ENCODE measurements at regions not wholly inside any gene's neighbourhood (a gene's known extent, or its start where the extent isn't known, plus 50 kb on each side); places are given as distances from the start of the nearest gene placed in this dataset.

- Histone ChIP-seq H3K4me3 (ENCODE audit: extremely low read depth in 1 of 4, insufficient read depth in 2 of 4, low read depth in 3 of 4, low read length in 4 of 4) (no peak overlapping the region), H2AFZ (ENCODE audit: low read length) (no peak overlapping the region), H2BK120ac (replicated peaks; ENCODE audit: low read depth, low read length) (no peak overlapping the region), H3K4ac (replicated peaks; ENCODE audit: insufficient read length, low read depth, low read length) (no peak overlapping the region), H4K91ac (replicated peaks; ENCODE audit: insufficient read length, low read length) (no peak overlapping the region), H3K36me3 (ENCODE audit: control insufficient read depth in 2 of 4, insufficient read depth in 4 of 4, low read length in 3 of 4) (peaks cover 0 to 3% (median 0%) of the 10 kb centered on the region in 4 experiments; a peak in 2 of 8 replicates), H3K79me2 (ENCODE audit: control insufficient read depth in 1 of 2, insufficient read depth in 2 of 2, low read length in 2 of 2) (no peaks in the 10 kb centered on the region), H3K4me2 (ENCODE audit: insufficient read depth in 1 of 2, low read depth in 2 of 2, low read length in 2 of 2) (no peak overlapping the region), H3K79me1 (ENCODE audit: low read depth, low read length) (no peaks in the 10 kb centered on the region), H2AK5ac (ENCODE audit: low read depth, low read length) (no peak overlapping the region), H4K20me1 (replicated peaks in 1 of 2; ENCODE audit: control insufficient read depth in 1 of 2, insufficient read depth in 2 of 2, low read length in 2 of 2) (no peaks in the 10 kb centered on the region), H3K27ac (ENCODE audit: low read depth, low read length) (no peak overlapping the region), H2BK15ac (ENCODE audit: low read length) (no peak overlapping the region), H3K9ac (replicated peaks in 1 of 4; ENCODE audit: extremely low read depth in 1 of 4, low read depth in 3 of 4, low read length in 3 of 4) (no peak overlapping the region), H3K4me1 (replicated peaks in 1 of 4; ENCODE audit: control insufficient read depth in 3 of 4, insufficient read depth in 4 of 4, low read length in 3 of 4) (peaks cover 0 to 13% (median 5%) of the 10 kb centered on the region in 4 experiments; a peak in 6 of 7 replicates), H3K56ac (replicated peaks; ENCODE audit: insufficient read length, low read depth, low read length) (no peak overlapping the region), H3K27me3 (replicated peaks in 1 of 4; ENCODE audit: control insufficient read depth in 3 of 4, extremely low read depth in 1 of 4, insufficient read depth in 3 of 4, low read length in 3 of 4) (no peaks in the 10 kb centered on the region), H2BK5ac (ENCODE audit: low read depth, low read length) (no peak overlapping the region), H3K14ac (ENCODE audit: insufficient read length) (no peak overlapping the region), H4K8ac (ENCODE audit: extremely low read depth, insufficient read depth, low read length) (no peak overlapping the region), H2BK20ac (ENCODE audit: low read length) (no peak overlapping the region), H3K23ac (ENCODE audit: insufficient read length) (no peak overlapping the region), H3K23me2 (ENCODE audit: low read depth, low read length) (no peaks in the 10 kb centered on the region; the same call in 1 of the 2 replicates), H2BK12ac (ENCODE audit: low read depth, low read length) (no peak overlapping the region), H3K18ac (ENCODE audit: extremely low read depth, low read length) (no peak overlapping the region), H3K9me3 (ENCODE audit: insufficient read depth in 2 of 2, low read depth in 1 of 2, low read length in 1 of 2) (peaks cover 7 to 14% of the 10 kb centered on the region in 2 experiments; a peak in 3 of 4 replicates), H4K5ac (ENCODE audit: insufficient read length, low read depth, low read length) (no peak overlapping the region)
- ChIA-PET CTCF (ENCODE audit: partially characterized antibody) (interaction anchor here (0.7 to 1.1 kb wide), 2 partner anchors 10 to 12 kb away, joined by 3 read pairs; no protein-coding TSS in a partner anchor), POLR2A (ENCODE audit: partially characterized antibody) (no interaction called here)
- FAIRE-seq = no peak
- DNase-seq (ENCODE audit: low read depth in 1 of 2, low spot score in 2 of 2) = no peak
- TF ChIP-seq CTCF (IDR thresholded peaks at IDR 0.05; ENCODE audit: control extremely low read depth in 1 of 3, insufficient read depth in 1 of 3, low read depth in 1 of 3, low read length in 3 of 3) = no peak
- TF ChIP-seq ATF3 (IDR thresholded peaks at IDR 0.05; ENCODE audit: insufficient read depth, low read depth, low read length) = no peak
- no peak for TF ChIP-seq SAP30 (IDR thresholded peaks at IDR 0.05; ENCODE audit: insufficient read depth, insufficient replicate concordance, low read length)
- no peak for TF ChIP-seq CTBP2 (IDR thresholded peaks at IDR 0.05; ENCODE audit: borderline replicate concordance, insufficient read depth, insufficient read length, low read length)
- TF ChIP-seq RAD21 (IDR thresholded peaks at IDR 0.05 in 1 of 2, conservative IDR thresholded peaks at IDR 0.05 in 1 of 2; ENCODE audit: low read depth in 2 of 2, low read length in 2 of 2) = no peak
Measured at GRCh38 chr2:15115776-15116175, 445.4 kb downstream of the NBAS start.
